Islet precursor cell (in vitro differentiated cells): ENCODE measurements at regions not wholly inside any gene's neighbourhood (a gene's known extent, or its start where the extent isn't known, plus 50 kb on each side); places are given as distances from the start of the nearest gene placed in this dataset.
"Not testable (repeated sequence)": the region's sequence is repeated elsewhere in the genome, so short reads cannot be mapped to it uniquely, and the experiment has no call there.

ENCODE experiments used
- DNase-seq: peaks from one replicate; pipeline ENCODE4 v3.0.0-alpha.2; 2018

- DNase-seq, result no peak
These were observed 54.5 kb upstream of the HTR4 start for GRCh38 chr5:148708854-148709253.

- DNase-seq, result no peak
These were observed 57.6 kb upstream of the HTR4 start for GRCh38 chr5:148711961-148712360.

- no peak for DNase-seq
These were observed 59.6 kb upstream of the HTR4 start for GRCh38 chr5:148713735-148714508.

- no peak for DNase-seq
These were observed 62.4 kb upstream of the HTR4 start for GRCh38 chr5:148716716-148717115.

GRCh38 chr5:148717668-148718067, 63.3 kb upstream of the HTR4 start:
- DNase-seq, result no peak

GRCh38 chr5:148719605-148720004, 65.3 kb upstream of the HTR4 start:
- DNase-seq, result no peak

GRCh38 chr5:148720257-148720656, 65.9 kb upstream of the HTR4 start:
- DNase-seq, result no peak

- no peak for DNase-seq
These were observed 68.8 kb upstream of the HTR4 start for GRCh38 chr5:148723143-148723542.

GRCh38 chr5:148725675-148726074, 71.3 kb upstream of the HTR4 start:
- no peak for DNase-seq

- DNase-seq, result no peak
These were observed 74.9 kb upstream of the HTR4 start for GRCh38 chr5:148729182-148729581.

GRCh38 chr5:148730270-148730669, 75.9 kb upstream of the HTR4 start:
- DNase-seq, result no peak

- DNase-seq, result peak; percentile 79
These were observed 76.9 kb upstream of the HTR4 start for GRCh38 chr5:148730942-148731898.

GRCh38 chr5:148732692-148733091, 78.4 kb upstream of the HTR4 start:
- DNase-seq, result no peak

- DNase-seq, result peak; percentile 83
These were observed 79.5 kb upstream of the HTR4 start for GRCh38 chr5:148733601-148734438.

- no peak for DNase-seq
These were observed 80.2 kb upstream of the HTR4 start for GRCh38 chr5:148734518-148734917.

- no peak for DNase-seq
These were observed 81.0 kb upstream of the HTR4 start for GRCh38 chr5:148735301-148735835.

GRCh38 chr5:148739023-148739422, 84.7 kb upstream of the HTR4 start:
- no peak for DNase-seq

GRCh38 chr5:148739524-148739923, 85.2 kb upstream of the HTR4 start:
- DNase-seq, result no peak

GRCh38 chr5:148740079-148740858, 85.9 kb upstream of the HTR4 start:
- DNase-seq, result no peak

GRCh38 chr5:148740966-148741742, 85.3 kb upstream of the ADRB2 start:
- no peak for DNase-seq

GRCh38 chr5:148741766-148742165, 84.6 kb upstream of the ADRB2 start:
- DNase-seq, result not testable (repeated sequence)
